Transverse colon (tissue), 4 donors: ENCODE measurements at regions not wholly inside any gene's neighbourhood (a gene's known extent, or its start where the extent isn't known, plus 50 kb on each side); places are given as distances from the start of the nearest gene placed in this dataset.

Experiments used
- CTCF ChIP-seq, 5 experiments: fragments of 200-600 bp in 3 of 5; fragments of 450-650 bp in 2 of 5; sonication (generic) in 3 of 5; IDR thresholded peaks; 1 replicate in 2 of 5; 2 replicates in 3 of 5; pipeline ENCODE4 v1.5.1; 2016 to 2017; ENCODE audit warnings: antibody characterized with exemption in 5 of 5, inconsistent platforms in 3 of 5, mild to moderate bottlenecking in 2 of 5, moderate library complexity in 1 of 5
- EP300 ChIP-seq: sonication (generic); formaldehyde crosslinking; IDR thresholded peaks from one replicate; pipeline ENCODE4 v1.6.1; 2017; ENCODE audit warnings: antibody characterized with exemption, low read depth
- POLR2AphosphoS5 ChIP-seq, 3 donors: sonication (generic); formaldehyde crosslinking; IDR thresholded peaks; one replicate each; pipeline ENCODE4 v1.6.1; 2016; ENCODE audit warnings: antibody characterized with exemption in 3 of 3

GRCh38 chr17:79221597-79221996 is 147.0 kb downstream of the ENGASE start:
- TF ChIP-seq CTCF (IDR thresholded peaks at IDR 0.05) (no peak), POLR2AphosphoS5 (IDR thresholded peaks at IDR 0.05) (no peak), EP300 (no peak)
